ENCODE measurements at regions not wholly inside any gene's neighbourhood (a gene's known extent, or its start where the extent isn't known, plus 50 kb on each side); places are given as distances from the start of the nearest gene placed in this dataset.

- no peak for TF ChIP-seq EZH2 (IDR thresholded peaks at IDR 0.05; ENCODE audit: borderline replicate concordance, low read length)
- no peak for TF ChIP-seq CTCF (IDR thresholded peaks at IDR 0.05; ENCODE audit: low read length)
- Histone ChIP-seq H3K9ac (ENCODE audit: low read length) (no peak overlapping the region), H3F3A (ENCODE audit: insufficient read depth, low read length) (no peaks in the 10 kb centered on the region), H3K9me2 (ENCODE audit: low read depth, low read length) (no peaks in the 10 kb centered on the region), H3K4me1 (ENCODE audit: insufficient read depth, low read length, severe bottlenecking) (no peaks in the 10 kb centered on the region), H4K20me1 (ENCODE audit: insufficient read depth, low read length) (no peaks in the 10 kb centered on the region), H3K27ac (ENCODE audit: low read depth, low read length, poor library complexity, severe bottlenecking) (no peak overlapping the region), H3K36me3 (ENCODE audit: insufficient read depth, low read length) (no peaks in the 10 kb centered on the region), H3K79me2 (ENCODE audit: insufficient read depth, low read length) (no peaks in the 10 kb centered on the region), H3K4me3 (ENCODE audit: low read depth, low read length, poor library complexity, severe bottlenecking) (no peak overlapping the region), H2AFZ (ENCODE audit: low read length) (no peak overlapping the region), H3K9me3 (ENCODE audit: low read length) (no peaks in the 10 kb centered on the region), H3K4me2 (ENCODE audit: low read length) (no peak overlapping the region), H3K27me3 (ENCODE audit: insufficient read depth, low read length) (no peaks in the 10 kb centered on the region)
Observed at GRCh38 chr2:187124529-187124928, 275.6 kb upstream of the ZSWIM2 start.

GRCh38 chr2:187118331-187119099 is 269.5 kb upstream of the ZSWIM2 start:
- Histone ChIP-seq H3K4me1 (ENCODE audit: insufficient read depth, low read length, severe bottlenecking) (no peaks in the 10 kb centered on the region), H3F3A (ENCODE audit: insufficient read depth, low read length) (no peaks in the 10 kb centered on the region), H3K9me2 (ENCODE audit: low read depth, low read length) (no peaks in the 10 kb centered on the region), H3K4me3 (ENCODE audit: low read depth, low read length, poor library complexity, severe bottlenecking) (no peak overlapping the region), H3K4me2 (ENCODE audit: low read length) (no peak overlapping the region), H3K27me3 (ENCODE audit: insufficient read depth, low read length) (no peaks in the 10 kb centered on the region), H3K27ac (ENCODE audit: low read depth, low read length, poor library complexity, severe bottlenecking) (no peak overlapping the region), H4K20me1 (ENCODE audit: insufficient read depth, low read length) (no peaks in the 10 kb centered on the region), H3K9me3 (ENCODE audit: low read length) (no peaks in the 10 kb centered on the region), H3K79me2 (ENCODE audit: insufficient read depth, low read length) (no peaks in the 10 kb centered on the region), H3K9ac (ENCODE audit: low read length) (no peak overlapping the region), H3K36me3 (ENCODE audit: insufficient read depth, low read length) (no peaks in the 10 kb centered on the region), H2AFZ (ENCODE audit: low read length) (no peak overlapping the region)
- TF ChIP-seq CTCF (IDR thresholded peaks at IDR 0.05; ENCODE audit: low read length) (no peak), EZH2 (IDR thresholded peaks at IDR 0.05; ENCODE audit: borderline replicate concordance, low read length) (no peak)

GRCh38 chr2:187117483-187117882 is 268.5 kb upstream of the ZSWIM2 start:
- Histone ChIP-seq H3F3A (ENCODE audit: insufficient read depth, low read length) (no peaks in the 10 kb centered on the region), H3K27ac (ENCODE audit: low read depth, low read length, poor library complexity, severe bottlenecking) (no peak overlapping the region), H3K4me1 (ENCODE audit: insufficient read depth, low read length, severe bottlenecking) (no peaks in the 10 kb centered on the region), H3K4me2 (ENCODE audit: low read length) (no peak overlapping the region), H3K4me3 (ENCODE audit: low read depth, low read length, poor library complexity, severe bottlenecking) (no peak overlapping the region), H3K9ac (ENCODE audit: low read length) (no peak overlapping the region), H3K27me3 (ENCODE audit: insufficient read depth, low read length) (no peaks in the 10 kb centered on the region), H3K36me3 (ENCODE audit: insufficient read depth, low read length) (no peaks in the 10 kb centered on the region), H4K20me1 (ENCODE audit: insufficient read depth, low read length) (no peaks in the 10 kb centered on the region), H3K9me3 (ENCODE audit: low read length) (no peaks in the 10 kb centered on the region), H3K79me2 (ENCODE audit: insufficient read depth, low read length) (no peaks in the 10 kb centered on the region), H2AFZ (ENCODE audit: low read length) (no peak overlapping the region), H3K9me2 (ENCODE audit: low read depth, low read length) (no peaks in the 10 kb centered on the region)
- TF ChIP-seq CTCF (IDR thresholded peaks at IDR 0.05; ENCODE audit: low read length) = no peak
- no peak for TF ChIP-seq EZH2 (IDR thresholded peaks at IDR 0.05; ENCODE audit: borderline replicate concordance, low read length)
